ENCODE measurements at regions not wholly inside any gene's neighbourhood (a gene's known extent, or its start where the extent isn't known, plus 50 kb on each side); places are given as distances from the start of the nearest gene placed in this dataset.

- CTCF ChIA-PET, result no interaction called here
- 16% methylated on average over 2 of the region's 2 CpGs for WGBS (ENCODE audit: insufficient coverage, insufficient replicate concordance, low lambda C conversion rate, missing lambda C conversion rate)
Measured at GRCh38 chr16:59122262-59122537, 388.1 kb upstream of the GOT2 start.

GRCh38 chr16:59121411-59122261, 387.5 kb upstream of the GOT2 start:
- POLR2A ChIA-PET, result no interaction called here
- CTCF ChIA-PET, result interaction anchor here (1.1 kb wide), 1 partner anchor 17 kb away, joined by 3 read pairs; no protein-coding TSS in a partner anchor
- H2AFZ ChIP-seq (ENCODE audit: control insufficient read depth, low read depth, low read length), result no peak overlapping the region
- H3K4me2 ChIP-seq (ENCODE audit: control insufficient read depth, insufficient read depth), result no peak overlapping the region
- no peak for FAIRE-seq
- SMC1A ChIA-PET (ENCODE audit: uncharacterized antibody, unreplicated experiment), result interaction anchor here (0.7 kb wide), 1 partner anchor 279 kb away, joined by 3 read pairs; no protein-coding TSS in a partner anchor
- no peaks in the 10 kb centered on the region for H3K4me1 ChIP-seq (ENCODE audit: control insufficient read depth, insufficient read depth, low read length)
- intact Hi-C loops (cut with micrococcal nuclease; ENCODE audit: unreplicated experiment) (no loop called here), in situ Hi-C loops (cut with MboI) (no loop called here)
- ATAC-seq, result no peak
- H3K4me3 ChIP-seq, result no peak overlapping the region
- no peaks in the 10 kb centered on the region for H4K20me1 ChIP-seq (ENCODE audit: control insufficient read depth, insufficient read depth)
- no peak for DNase-seq (ENCODE audit: low read depth, low spot score)
- no TSS peak for BruUV-seq (replicated peaks)
- H3K27me3 ChIP-seq (replicated peaks in 1 of 2; ENCODE audit: control insufficient read depth in 2 of 2, insufficient read depth in 2 of 2, low read length in 1 of 2), result no peaks in the 10 kb centered on the region
- no peak overlapping the region for H3K27ac ChIP-seq (ENCODE audit: control insufficient read depth, insufficient read depth)
- RAD21 ChIA-PET (ENCODE audit: unreplicated experiment), result no interaction called here
- TF ChIP-seq WRNIP1 (IDR thresholded peaks at IDR 0.05; ENCODE audit: borderline replicate concordance, low read depth, low read length), result no peak
- no peak for TF ChIP-seq IRF3 (IDR thresholded peaks at IDR 0.05)
- TF ChIP-seq NBN (IDR thresholded peaks at IDR 0.05), result no peak
- TF ChIP-seq FOS (IDR thresholded peaks at IDR 0.05; ENCODE audit: borderline replicate concordance, extremely low read depth, insufficient read length), result no peak
- no peak for TF ChIP-seq SIX5 (IDR thresholded peaks at IDR 0.05; ENCODE audit: low read depth, low read length, severe bottlenecking)
- no peaks in the 10 kb centered on the region for H3K79me2 ChIP-seq (ENCODE audit: control insufficient read depth, insufficient read depth, low read length)
- H3K9me3 ChIP-seq (replicated peaks; ENCODE audit: control insufficient read depth, insufficient read depth, low read length), result no peaks in the 10 kb centered on the region
- no peaks in the 10 kb centered on the region for H3K36me3 ChIP-seq (ENCODE audit: control insufficient read depth in 2 of 2, insufficient read depth in 2 of 2, low read length in 1 of 2)
- H3K9ac ChIP-seq (ENCODE audit: control insufficient read depth, insufficient read depth, low read length), result no peak overlapping the region

More at GRCh38 chr16:59122262-59122537, 388.1 kb upstream of the GOT2 start:
- no peak for DNase-seq (ENCODE audit: low read depth, low spot score)
- Histone ChIP-seq H3K4me3 (no peak overlapping the region), H3K9ac (ENCODE audit: control insufficient read depth, insufficient read depth, low read length) (no peak overlapping the region), H3K79me2 (ENCODE audit: control insufficient read depth, insufficient read depth, low read length) (no peaks in the 10 kb centered on the region), H2AFZ (ENCODE audit: control insufficient read depth, low read depth, low read length) (no peak overlapping the region), H4K20me1 (ENCODE audit: control insufficient read depth, insufficient read depth) (no peaks in the 10 kb centered on the region), H3K9me3 (replicated peaks; ENCODE audit: control insufficient read depth, insufficient read depth, low read length) (no peaks in the 10 kb centered on the region), H3K27ac (ENCODE audit: control insufficient read depth, insufficient read depth) (no peak overlapping the region), H3K36me3 (ENCODE audit: control insufficient read depth in 2 of 2, insufficient read depth in 2 of 2, low read length in 1 of 2) (no peaks in the 10 kb centered on the region), H3K27me3 (replicated peaks in 1 of 2; ENCODE audit: control insufficient read depth in 2 of 2, insufficient read depth in 2 of 2, low read length in 1 of 2) (no peaks in the 10 kb centered on the region), H3K4me1 (ENCODE audit: control insufficient read depth, insufficient read depth, low read length) (no peaks in the 10 kb centered on the region), H3K4me2 (ENCODE audit: control insufficient read depth, insufficient read depth) (no peak overlapping the region)
- in situ Hi-C loops (cut with MboI), result no loop called here
- RAD21 ChIA-PET (ENCODE audit: unreplicated experiment), result no interaction called here
- no peak for ATAC-seq
- POLR2A ChIA-PET, result no interaction called here
- intact Hi-C loops (cut with micrococcal nuclease; ENCODE audit: unreplicated experiment), result no loop called here
- SMC1A ChIA-PET (ENCODE audit: uncharacterized antibody, unreplicated experiment), result no interaction called here
- no peak for TF ChIP-seq SREBF2 (IDR thresholded peaks at IDR 0.05; ENCODE audit: low read length)
- FAIRE-seq, result no peak
- BruUV-seq (replicated peaks), result no TSS peak
